ENCODE measurements at regions not wholly inside any gene's neighbourhood (a gene's known extent, or its start where the extent isn't known, plus 50 kb on each side); places are given as distances from the start of the nearest gene placed in this dataset.

GRCh38 chr20:12063106-12063684 is 145.5 kb downstream of the BTBD3 start:
- TF ChIP-seq, protein P1, sequence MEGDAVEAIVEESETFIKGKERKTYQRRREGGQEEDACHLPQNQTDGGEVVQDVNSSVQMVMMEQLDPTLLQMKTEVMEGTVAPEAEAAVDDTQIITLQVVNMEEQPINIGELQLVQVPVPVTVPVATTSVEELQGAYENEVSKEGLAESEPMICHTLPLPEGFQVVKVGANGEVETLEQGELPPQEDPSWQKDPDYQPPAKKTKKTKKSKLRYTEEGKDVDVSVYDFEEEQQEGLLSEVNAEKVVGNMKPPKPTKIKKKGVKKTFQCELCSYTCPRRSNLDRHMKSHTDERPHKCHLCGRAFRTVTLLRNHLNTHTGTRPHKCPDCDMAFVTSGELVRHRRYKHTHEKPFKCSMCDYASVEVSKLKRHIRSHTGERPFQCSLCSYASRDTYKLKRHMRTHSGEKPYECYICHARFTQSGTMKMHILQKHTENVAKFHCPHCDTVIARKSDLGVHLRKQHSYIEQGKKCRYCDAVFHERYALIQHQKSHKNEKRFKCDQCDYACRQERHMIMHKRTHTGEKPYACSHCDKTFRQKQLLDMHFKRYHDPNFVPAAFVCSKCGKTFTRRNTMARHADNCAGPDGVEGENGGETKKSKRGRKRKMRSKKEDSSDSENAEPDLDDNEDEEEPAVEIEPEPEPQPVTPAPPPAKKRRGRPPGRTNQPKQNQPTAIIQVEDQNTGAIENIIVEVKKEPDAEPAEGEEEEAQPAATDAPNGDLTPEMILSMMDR (IDR thresholded peaks at IDR 0.05): no peak
- no peak for TF ChIP-seq POLR2A (IDR thresholded peaks at IDR 0.05)
